SW 1271 (cell line): ENCODE measurements at regions not wholly inside any gene's neighbourhood (a gene's known extent, or its start where the extent isn't known, plus 50 kb on each side); places are given as distances from the start of the nearest gene placed in this dataset.

Experiments used
- DNase-seq, 2 experiments: peaks; one replicate each; lab custom pipeline; 2025; lab: John Stamatoyannopoulos, UW

DNA sequence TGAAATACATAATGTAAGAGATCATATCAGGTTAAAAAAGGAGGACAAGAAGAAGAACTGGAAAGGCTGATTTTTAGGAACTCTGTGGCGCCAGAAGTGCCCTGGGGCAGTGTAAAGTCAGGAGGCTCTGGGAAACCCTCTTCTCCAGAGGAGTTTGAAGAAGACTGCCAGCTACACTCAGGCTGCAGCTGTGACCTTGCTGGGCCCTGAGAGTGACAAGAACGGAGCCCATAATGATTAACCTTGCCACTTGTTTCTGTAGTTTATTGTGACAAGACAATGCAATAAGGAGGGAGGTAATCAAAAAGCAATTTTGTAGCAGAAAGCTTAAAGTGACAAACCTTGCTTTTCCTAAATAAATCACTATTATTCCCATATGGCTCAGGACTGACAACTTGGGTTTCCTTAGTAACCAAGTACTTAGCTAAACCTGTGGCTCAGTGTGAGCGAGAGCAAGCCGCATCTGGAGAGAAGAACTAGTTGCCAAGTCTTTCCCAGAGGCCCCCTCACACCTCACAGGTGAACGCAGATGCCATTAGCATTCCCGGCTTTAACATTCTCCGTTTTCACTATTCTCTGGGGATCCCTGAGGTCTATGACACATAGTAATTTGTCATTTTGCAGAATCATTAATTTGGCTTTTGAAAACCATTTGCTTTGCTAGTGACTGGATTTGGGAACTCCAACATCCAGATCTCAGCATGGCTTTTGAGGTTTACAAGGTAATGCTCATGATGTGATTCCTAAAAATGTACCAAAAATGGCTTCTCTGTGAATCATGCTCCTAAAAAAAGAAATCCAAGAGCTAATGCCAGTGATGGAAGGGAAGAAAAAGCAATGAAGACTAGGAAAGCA is 115.9 kb downstream of the OMA1 start:
- DNase-seq = no peak

DNA sequence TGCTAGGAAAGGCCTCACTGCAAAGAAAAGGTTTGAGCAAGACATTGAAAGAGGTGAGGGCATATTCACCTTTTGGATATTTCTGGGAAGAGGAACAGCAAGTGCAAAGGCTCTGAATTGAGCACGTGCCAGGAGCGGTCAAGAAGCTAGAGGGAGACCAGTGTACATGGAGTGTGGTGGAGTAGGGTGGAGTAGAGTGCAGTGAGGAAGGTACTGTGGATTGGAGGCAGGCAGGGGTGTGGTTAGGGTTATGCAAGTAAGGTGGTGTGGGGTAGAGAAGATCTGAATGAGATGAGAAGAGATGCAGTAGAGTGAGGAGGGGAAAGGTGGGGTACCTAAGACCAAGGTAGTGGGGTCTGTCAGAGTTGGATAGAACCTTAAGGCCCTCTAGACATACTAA is 119.6 kb downstream of the OMA1 start:
- DNase-seq = no peak

DNA sequence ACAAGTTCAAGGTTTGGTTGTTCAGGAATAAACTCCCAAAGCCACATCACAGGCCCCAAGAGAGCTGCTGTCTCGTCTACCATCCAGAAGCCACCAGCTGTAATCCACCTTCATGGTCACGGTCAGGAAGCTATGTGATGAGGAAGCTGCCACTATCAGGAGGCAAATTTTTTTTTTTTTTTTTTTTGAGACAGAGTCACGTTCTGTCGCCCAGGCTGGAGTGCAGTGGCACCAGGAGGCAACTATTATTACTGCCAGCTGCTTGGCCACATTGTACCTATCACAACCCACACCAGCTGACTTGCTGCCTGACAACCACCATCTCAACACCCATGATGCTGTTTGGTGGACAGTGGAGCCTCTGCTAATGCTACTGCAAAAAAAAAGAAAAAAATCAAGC is 124.1 kb downstream of the OMA1 start:
- no peak for DNase-seq

DNA sequence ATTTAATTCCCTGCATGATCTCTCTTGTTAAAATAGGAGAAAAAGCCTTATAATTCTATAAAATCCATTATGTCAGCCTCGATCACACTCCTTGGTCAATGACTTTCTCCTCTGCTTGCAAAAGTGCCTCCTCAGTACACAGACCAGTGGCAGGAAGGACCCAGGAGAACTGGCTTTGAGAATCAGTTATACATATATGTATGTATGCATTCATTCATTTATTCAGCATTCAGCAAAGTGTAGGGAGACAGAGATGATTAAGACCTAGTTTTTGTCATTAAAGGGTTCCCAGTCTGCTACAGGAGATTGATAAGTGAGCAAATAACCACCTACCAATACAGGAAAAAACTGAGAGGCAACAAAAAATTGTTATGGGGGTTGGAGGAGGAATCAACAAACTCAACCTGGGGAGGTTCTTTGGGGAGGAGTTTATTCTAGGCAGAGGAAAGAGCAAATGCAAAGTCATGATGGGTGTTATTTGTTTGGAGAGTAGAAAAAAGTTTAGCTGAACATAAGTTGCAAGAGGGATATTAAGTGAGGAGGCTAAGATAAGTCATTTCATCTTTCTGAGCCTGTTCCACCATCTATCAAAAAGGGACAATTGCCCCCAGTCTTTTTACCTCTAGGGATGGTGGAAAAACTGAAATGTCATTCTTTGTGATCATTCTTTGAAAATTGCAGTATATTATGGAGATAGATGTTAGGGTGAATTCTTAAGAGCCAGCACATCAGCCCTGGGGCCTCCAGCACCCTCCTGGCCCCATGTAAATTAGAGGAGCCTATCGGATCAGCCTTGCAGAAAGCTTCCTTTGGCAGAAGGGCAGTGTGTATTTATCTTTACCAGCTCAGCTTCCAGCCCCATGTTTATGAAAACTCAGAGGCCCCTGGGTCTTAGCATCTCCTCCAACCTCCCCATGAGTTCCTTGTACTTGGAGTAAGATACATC is 128.0 kb downstream of the OMA1 start:
- DNase-seq = no peak

DNA sequence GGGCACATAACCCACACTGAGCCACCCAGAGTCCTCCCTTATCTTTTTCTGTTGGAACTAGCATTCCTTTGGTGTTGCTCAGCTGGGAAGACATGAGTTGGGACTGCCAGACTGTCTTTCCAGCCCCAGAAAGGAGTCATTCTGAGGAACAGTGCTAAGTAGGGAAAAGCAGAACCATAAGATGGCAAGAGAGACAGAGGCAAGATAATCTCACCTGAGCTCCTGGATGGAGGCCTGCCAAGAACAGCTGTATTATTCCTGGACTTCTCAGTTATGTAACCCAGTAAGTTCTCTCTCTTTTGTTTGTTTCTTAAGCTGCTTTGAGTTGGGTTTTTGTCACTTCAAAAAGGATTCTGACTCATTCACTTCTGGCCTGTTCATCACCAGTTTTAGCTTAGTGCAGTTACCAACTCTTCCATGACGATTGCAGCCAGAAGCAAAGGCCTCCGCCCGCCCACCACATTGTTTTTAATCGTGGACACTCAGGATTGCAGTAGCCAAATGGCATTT is 134.4 kb downstream of the OMA1 start:
- DNase-seq = peak in 1 of 2 experiments; percentile 8

DNA sequence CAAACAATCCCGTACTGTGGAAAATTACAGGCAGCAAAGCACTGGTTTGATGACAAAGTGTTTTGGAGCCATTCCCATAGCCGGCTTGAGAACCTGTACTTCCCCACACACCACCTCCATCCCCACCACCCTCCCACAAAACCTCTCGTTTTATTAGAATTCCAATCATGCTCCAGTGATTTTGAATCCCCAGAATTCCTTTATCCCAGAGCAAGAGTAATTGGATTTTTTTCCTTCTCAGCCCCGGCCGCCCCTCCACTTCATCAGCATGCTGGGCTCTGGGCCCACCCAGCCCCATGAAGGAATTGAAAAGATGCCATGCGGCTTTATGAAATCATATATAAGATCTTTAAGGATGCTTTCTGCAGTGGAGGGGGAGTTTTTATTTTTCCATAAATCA is 136.6 kb downstream of the OMA1 start:
- no peak for DNase-seq

DNA sequence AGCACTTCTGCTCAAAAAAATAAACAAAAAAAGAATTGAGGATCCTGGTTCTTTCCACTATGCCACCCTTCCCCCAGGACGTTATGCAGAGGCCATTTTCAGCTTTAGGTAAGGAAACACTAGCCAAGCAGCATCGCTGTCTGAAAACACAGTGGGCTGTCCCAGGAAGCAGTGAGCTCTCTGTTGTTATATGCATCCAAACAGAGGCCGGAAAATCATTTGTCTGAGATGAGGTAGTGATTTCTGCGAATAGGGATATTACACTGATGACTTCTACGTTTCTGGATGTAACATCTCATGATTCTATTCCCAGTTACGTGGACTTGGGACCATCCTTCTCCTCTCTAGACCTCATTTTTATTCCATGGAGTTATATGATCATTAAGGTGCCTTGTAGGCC is 137.2 kb downstream of the OMA1 start:
- no peak for DNase-seq

DNA sequence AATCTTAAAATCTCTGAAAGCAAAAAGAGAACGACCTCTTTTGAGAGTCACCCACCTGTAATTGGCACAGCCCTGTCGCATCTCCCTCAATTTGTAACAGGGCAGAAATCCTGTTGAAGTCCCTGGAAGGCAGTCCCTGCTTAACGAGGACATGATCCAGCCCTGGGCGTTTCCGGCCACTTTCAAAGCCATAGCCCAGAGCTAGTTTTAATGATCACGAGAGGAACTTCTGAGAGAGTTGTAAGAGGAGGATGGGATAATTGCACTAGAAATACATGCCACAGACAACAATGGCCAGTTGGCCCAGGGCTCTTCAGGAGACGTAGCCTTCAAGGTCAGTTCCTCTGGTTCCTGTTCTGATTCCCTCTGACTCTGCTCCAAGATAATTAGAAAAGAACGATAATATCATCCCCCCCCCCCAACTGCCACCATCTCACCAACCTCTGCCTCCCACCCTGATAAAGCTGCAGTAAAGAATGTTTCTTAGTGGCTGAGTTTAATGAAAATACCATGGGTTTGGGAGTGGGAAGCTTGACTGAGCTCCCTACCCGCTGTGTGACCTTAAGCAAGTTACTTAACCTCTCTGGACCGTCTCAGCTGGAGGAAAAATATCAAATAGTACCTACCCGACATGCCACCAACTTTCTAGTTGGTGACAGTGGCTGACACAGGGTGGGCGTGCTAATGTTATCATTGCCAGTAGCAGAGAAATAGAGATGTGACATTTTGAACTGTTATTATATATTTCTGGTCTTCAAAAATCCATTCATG is 140.0 kb downstream of the OMA1 start:
- no peak for DNase-seq

DNA sequence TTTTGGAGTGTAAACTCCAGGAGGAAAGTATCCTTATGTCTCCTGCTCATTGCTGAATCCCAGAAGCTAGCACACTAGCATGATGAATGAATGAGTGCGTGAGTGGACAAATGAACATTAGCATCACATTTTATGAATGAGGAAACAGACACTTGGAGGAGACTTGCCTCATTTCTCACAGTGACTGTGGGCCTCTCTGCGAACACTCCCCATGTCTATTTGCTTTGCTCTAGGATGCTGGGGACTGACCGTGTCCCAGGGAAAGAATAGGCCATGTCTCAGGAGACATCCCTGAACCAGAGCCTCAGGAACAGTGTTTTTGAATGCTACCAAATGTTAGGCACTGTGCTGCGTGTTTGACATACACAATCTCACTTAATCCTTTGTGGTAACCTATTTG is 140.9 kb downstream of the OMA1 start:
- DNase-seq = no peak

DNA sequence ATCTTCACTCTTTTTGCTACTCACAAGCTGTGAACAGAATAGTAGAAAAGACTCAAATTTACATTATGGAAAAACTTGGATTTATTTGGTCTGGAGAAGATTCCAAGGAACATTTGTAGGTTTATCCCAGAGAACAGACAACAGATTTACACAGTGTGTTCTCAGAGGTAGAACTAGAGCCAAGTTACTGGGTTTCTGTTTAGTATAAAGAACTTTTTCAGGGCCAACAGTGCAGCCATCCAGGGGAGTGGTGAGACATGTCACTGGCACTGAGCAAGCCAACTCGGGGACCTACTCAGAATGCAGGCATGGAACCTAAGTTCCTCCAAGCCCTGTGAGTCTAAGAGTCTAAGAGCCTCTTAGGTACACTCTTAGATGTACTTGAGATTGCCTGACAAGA is 142.6 kb downstream of the OMA1 start:
- no peak for DNase-seq

DNA sequence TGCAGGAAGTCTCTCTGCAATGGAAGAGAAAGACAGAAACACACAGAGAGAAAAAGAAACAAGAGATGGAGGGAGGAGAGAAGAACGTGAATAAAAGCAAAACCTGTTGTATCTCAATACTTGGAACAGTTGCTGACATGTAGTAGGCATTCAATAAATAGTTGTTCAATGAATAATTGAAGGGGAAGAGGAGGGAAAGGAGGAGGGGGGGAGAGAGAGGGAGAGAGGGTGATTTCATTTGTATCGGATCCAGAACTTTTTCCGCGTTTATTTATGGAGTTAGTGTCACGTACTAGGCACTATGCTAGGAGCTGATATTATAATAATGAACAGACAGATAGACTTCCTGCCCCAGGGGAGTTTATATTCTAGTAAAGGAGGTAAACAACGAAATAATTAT is 144.1 kb downstream of the OMA1 start:
- no peak for DNase-seq

DNA sequence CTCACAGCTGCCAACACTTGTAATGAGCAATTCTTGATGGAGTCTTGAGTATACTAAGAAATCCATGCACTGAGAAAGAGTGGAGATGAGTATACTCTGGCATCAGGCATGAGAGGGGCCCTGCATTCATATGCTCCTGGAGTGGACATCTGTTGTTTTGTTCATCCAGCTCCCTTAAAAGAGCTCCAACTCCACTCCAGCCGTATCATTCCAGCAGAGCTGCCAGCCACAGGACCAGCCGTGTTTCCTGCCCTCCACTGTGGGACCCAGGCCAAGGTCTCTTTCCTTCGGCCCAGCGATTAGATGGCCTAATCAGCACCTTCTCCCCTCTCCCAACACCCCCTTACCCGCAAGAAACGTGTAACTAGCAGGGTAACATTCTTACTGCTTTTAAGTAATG is 144.5 kb downstream of the OMA1 start:
- no peak for DNase-seq

DNA sequence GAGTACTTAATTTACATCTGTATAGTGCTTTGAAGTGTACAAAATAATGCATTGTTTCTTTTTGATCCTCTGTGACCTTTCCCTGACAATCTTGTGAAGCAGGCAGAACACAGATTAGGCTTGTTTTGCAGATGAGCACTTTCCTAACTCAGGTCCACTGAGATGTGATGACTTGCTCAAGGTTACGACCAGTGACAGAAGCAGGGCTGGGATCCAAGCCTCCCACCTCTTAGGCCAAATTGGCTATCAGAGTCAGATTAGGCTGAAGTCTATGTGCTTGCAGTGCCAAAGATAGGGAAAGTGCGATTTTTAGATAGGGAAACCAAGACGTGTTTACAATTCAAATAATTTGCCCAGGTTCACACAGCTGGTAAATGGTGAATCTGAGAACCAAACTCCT is 147.3 kb downstream of the OMA1 start:
- DNase-seq = no peak

DNA sequence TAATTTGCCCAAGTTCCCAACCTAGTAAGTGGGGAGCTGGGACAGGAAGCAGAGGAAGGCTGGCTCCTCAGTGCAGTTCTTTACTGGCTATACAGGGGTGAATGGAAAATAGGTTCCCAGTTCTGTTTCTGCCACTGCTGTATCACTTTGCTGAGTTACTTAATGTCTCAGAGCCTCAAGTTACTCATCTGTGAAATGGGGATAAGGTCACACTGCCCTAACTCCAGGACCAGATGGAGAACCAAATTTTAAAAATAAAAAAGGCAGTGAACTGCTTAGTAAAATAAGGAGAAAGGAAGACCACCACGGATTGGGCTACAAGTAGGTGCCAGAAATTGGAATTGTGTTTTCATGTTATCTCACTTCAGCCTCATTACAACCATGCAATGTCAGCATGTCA is 147.8 kb downstream of the OMA1 start:
- DNase-seq = no peak

DNA sequence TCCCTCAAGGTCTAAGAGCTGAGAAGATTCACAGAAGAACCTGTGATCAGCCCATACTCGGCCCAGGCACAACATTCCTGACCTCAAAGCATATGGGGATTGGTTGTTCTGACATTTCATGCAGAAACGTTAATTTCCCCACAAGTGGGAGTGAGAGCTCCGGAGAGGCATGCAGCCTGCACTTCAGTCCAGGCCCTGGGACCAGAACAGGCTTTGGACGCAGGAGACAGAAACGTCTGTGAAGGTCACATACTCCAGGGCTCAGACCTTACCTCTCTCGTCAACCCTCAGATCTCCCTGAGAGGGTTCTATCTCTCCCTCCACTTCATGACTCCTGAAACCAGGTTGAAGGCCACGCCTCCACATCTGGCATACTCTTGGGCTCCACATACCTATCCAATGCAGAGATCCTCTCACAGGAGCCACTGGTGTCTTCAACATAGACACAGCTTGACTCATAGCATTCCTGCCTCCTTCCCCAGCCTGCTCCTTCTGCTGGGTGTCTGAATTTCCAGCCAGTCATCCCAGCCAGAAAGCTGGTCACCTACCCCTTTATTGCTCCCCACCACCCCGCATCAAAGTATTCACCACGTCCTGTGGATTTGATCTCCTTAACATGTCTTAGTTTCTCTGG is 149.2 kb downstream of the OMA1 start:
- peak in 1 of 2 experiments; percentile 25 for DNase-seq

DNA sequence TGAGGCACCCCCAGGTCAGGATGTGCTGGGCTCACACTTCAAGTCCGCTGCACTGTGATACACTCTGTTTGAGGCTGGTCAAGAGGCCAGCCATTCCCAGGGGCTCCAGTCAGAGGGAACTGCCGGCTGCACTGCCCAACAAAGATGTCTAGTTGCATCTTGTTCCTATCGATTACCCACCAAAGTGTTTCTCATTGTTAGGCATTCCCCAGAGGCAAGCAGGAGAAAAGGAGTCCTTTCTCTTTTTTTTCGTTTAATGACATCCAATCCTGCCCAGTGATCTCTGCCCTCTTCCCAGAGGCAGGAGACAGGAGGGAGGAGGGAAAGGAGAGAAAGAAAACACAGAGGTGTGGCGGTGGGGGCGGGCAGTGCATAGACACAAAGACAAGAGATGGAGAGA is 150.4 kb downstream of the OMA1 start:
- DNase-seq = no peak

DNA sequence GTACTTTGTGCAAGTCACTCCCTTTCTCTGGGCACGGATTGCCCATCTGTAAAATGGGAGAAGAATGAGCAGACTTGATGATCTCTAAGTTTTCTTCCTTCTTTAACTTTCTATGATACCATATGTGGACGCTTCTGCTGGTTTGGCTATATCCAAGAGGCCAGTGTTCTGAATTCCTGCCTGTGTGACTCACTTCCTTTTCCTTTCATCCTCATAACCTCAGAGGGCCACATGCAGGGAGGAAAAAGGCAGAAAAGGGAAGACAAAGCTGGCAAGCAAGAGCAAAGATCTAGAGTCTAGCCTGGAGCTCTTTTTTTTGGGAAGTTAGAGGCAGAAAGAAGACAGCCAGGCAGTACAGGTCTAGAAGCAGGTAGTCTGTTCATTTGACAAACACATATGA is 151.2 kb downstream of the OMA1 start:
- peak; percentile 45 to 84 for DNase-seq

DNA sequence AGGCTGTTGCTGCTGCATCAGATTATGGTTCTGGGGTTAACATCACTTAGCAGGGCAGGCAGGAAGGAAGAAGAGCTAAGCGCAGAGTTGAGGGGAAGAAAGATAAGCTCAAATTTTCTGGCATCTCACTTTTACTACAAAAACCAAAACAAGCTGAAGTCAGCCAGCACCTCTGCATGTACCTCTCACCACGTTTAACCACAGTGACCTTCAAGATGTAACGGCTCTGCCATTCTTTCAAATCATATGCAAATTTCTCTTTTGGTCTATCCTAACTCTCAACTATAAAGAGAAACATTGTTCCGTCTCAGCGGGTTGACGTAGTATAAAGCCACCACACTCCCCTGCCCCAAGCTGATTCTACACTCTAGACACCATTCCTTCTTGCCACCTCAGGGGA is 154.4 kb downstream of the OMA1 start:
- no peak for DNase-seq

DNA sequence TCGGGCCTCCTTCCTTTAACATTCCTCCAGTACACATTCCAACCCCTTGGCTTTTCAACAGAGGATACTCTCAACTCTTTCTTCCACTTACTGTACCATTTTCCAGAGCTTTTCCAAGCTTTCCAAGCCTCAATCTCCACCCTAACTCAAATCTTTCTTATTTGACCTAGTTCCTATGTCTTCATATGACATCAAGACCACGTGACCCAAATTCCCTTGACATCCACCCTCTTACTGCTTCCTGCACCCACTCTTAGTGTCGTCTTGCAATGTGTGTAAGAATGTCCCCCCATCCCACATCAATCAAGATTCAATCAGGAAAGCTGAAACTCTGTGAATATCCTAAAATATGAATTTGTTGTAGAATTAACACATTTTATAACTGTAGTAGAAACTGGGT is 155.0 kb downstream of the OMA1 start:
- DNase-seq = no peak

DNA sequence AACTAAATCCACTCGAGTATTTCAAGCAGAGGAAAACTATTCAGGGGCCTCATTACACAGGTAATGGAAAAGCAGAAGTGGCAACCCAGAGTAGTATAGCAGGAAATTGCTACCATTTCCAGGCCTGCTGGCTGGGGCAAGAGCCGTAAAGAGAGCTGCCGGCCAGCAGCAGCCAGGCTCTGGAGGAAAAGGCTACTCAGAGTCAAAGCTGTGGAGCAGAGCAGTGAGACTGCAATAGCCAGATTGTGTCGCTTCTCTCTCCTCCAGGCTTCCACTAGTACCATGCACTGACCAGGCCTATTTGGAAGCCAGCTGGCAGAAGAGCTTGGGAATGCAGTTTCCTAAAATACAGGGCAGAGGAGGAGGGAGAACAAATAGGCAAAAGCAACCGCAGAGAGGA is 155.5 kb downstream of the OMA1 start:
- no peak for DNase-seq

DNA sequence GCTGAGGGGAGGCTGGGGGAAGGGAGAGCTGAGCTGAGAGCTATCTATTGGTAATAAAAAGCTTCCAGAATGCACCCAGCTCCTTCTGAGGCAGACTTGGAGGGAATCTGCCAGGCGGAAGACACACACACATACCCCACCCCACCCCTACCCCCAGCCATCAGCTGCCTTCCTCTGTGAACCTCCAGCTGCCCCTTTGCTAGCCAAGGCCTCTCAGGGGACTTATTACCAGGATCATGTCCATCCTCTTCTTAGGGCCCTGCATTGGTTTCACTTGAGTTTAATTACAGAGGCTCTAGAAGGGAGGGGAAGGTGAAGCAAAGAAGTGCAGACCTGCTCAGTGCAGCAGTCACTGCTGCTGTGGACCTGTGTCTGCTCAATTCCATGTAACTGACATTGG is 156.4 kb downstream of the OMA1 start:
- no peak for DNase-seq

DNA sequence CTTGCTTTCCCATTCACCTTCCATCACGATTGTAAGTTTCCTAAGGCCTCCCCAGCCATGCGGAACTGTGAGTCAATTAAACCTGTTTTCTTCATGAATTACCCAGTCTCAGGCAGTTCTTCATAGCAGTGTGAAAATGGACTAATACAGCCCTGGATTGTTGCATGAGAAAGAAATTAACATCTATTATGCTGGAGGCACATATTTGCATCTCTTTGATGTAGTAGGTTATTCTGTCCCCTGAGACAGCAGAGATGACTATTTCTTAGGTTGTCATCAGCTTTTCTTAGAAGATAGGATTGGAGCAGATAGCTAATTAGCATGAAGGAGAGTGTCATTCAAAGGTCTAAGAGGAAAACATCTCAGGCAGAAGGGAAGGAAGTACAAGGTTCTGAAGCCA is 166.2 kb downstream of the OMA1 start:
- no peak for DNase-seq
